PFSK-1 (cell line): ENCODE measurements at regions not wholly inside any gene's neighbourhood (a gene's known extent, or its start where the extent isn't known, plus 50 kb on each side); places are given as distances from the start of the nearest gene placed in this dataset.

Experiments used
- FOXP2 ChIP-seq: optimal IDR thresholded peaks from 2 replicates; pipeline ENCODE3; 2011; ENCODE audit warnings: borderline replicate concordance, control low read depth, inconsistent platforms; ENCODE audit not compliant: insufficient read depth; ENCODE audit errors: extremely low read length, extremely low read depth
- POLR2AphosphoS5 ChIP-seq: IDR thresholded peaks from 2 replicates; pipeline ENCODE4 v1.6.1; 2012; ENCODE audit warnings: low read depth, mild to moderate bottlenecking, control low read depth, low read length, moderate library complexity
- SIN3A ChIP-seq: IDR thresholded peaks from 2 replicates; pipeline ENCODE4 v1.6.1; 2012; ENCODE audit warnings: mild to moderate bottlenecking, low read length, moderate library complexity, borderline replicate concordance; ENCODE audit not compliant: insufficient read depth
- TAF1 ChIP-seq: IDR thresholded peaks from 2 replicates; pipeline ENCODE4 v1.6.1; 2012; ENCODE audit warnings: low read length, control low read depth, borderline replicate concordance; ENCODE audit not compliant: insufficient read depth
- TF ChIP-seq, protein P1 (sequence below), 2 experiments: IDR thresholded peaks; 2 replicates each; pipeline versions ENCODE4 v1.6.1 to v1.8.0; 2011 to 2012; ENCODE audit warnings: low read depth in 2 of 2, low read length in 2 of 2, control low read depth in 1 of 2, inconsistent platforms in 1 of 2, mild to moderate bottlenecking in 1 of 2, moderate library complexity in 1 of 2; ENCODE audit not compliant: insufficient read depth in 1 of 2

GRCh38 chr11:119876841-119877240, 147.8 kb upstream of the NECTIN1 start:
- TF ChIP-seq FOXP2 (no peak), SIN3A (no peak), TAF1 (no peak), POLR2AphosphoS5 (no peak)
- TF ChIP-seq, protein P1, sequence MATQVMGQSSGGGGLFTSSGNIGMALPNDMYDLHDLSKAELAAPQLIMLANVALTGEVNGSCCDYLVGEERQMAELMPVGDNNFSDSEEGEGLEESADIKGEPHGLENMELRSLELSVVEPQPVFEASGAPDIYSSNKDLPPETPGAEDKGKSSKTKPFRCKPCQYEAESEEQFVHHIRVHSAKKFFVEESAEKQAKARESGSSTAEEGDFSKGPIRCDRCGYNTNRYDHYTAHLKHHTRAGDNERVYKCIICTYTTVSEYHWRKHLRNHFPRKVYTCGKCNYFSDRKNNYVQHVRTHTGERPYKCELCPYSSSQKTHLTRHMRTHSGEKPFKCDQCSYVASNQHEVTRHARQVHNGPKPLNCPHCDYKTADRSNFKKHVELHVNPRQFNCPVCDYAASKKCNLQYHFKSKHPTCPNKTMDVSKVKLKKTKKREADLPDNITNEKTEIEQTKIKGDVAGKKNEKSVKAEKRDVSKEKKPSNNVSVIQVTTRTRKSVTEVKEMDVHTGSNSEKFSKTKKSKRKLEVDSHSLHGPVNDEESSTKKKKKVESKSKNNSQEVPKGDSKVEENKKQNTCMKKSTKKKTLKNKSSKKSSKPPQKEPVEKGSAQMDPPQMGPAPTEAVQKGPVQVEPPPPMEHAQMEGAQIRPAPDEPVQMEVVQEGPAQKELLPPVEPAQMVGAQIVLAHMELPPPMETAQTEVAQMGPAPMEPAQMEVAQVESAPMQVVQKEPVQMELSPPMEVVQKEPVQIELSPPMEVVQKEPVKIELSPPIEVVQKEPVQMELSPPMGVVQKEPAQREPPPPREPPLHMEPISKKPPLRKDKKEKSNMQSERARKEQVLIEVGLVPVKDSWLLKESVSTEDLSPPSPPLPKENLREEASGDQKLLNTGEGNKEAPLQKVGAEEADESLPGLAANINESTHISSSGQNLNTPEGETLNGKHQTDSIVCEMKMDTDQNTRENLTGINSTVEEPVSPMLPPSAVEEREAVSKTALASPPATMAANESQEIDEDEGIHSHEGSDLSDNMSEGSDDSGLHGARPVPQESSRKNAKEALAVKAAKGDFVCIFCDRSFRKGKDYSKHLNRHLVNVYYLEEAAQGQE (IDR thresholded peaks at IDR 0.05; ENCODE audit: insufficient read depth in 1 of 2, low read depth in 2 of 2, low read length in 2 of 2) = no peak

- TF ChIP-seq TAF1 (no peak), SIN3A (no peak), POLR2AphosphoS5 (no peak), FOXP2 (no peak)
- TF ChIP-seq, protein P1 (IDR thresholded peaks at IDR 0.05; ENCODE audit: insufficient read depth in 1 of 2, low read depth in 2 of 2, low read length in 2 of 2) = no peak
Measured at GRCh38 chr11:119875841-119876600, 147.0 kb upstream of the NECTIN1 start.

DNA sequence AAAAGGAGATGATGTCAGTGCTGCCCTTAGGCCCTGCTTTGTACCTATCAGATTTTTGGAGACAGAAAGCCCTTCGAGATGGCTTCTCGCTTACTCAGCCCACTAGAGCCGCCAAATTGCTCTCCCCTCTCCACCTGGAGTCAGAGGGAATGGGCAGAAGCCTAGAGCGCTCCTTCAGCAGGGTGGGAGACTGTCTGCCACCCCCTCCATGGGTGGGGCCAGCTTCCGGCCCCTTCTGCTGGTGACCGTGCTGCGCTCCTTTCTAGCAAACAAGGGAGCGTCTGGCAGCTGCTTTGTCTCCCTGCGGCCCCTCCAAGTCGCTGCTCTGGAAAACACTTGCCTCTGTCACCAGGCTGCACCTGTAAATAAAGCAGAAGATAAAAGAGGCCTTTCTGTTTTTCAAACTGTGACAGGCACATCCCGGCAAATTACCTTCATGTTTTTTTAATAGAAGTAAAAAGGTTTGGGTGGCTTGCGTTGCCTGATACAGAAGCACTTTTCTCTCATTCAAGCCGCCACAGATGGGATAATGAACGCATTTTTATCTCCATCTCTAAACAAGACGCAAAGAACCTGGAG, 145.7 kb upstream of the NECTIN1 start:
- TF ChIP-seq, protein P1 (IDR thresholded peaks at IDR 0.05; ENCODE audit: insufficient read depth in 1 of 2, low read depth in 2 of 2, low read length in 2 of 2) = no peak
- no peak for TF ChIP-seq TAF1
- no peak for TF ChIP-seq POLR2AphosphoS5
- TF ChIP-seq FOXP2 = no peak
- no peak for TF ChIP-seq SIN3A

DNA sequence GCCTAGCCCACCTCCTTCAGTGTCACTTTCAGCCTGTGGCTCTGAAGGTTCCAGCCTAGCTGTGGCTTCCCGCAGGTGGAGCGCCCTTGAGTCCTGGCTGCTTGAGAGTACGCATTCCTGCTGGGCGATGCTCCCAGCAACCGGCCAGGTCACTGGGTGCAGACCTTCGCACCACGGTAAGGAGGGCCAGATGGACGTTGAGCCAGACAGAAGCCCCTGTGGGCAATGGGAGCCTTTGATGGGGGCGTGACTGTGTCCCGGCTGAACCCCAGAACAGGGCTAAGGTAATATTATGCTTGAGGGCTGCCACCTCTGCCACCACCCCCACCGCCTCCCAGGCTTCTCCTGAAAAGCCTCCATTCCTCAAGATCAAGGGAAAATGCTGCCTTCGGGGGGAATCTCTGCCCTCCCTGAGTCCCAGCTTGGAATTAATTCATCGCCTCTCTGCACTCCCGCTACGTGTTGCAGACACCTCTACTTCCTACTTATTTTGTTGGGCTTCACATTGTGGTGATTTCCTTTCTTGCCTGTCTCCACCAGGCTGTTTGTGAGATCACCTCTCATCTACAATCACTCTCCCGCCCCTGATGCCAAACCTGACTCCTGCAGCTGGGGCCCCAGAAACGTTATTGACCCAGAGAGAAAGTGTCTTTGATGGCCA, 144.9 kb upstream of the NECTIN1 start:
- TF ChIP-seq TAF1 = no peak
- TF ChIP-seq, protein P1 (IDR thresholded peaks at IDR 0.05; ENCODE audit: insufficient read depth in 1 of 2, low read depth in 2 of 2, low read length in 2 of 2) = no peak
- TF ChIP-seq SIN3A = no peak
- no peak for TF ChIP-seq POLR2AphosphoS5
- no peak for TF ChIP-seq FOXP2
